Left hindlimb (tissue), 1 donor: ENCODE measurements at regions not wholly inside any gene's neighbourhood (a gene's known extent, or its start where the extent isn't known, plus 50 kb on each side); places are given as distances from the start of the nearest gene placed in this dataset.

ENCODE experiments used
- DNase-seq: peaks from one replicate; pipeline ENCODE4 v3.0.0-alpha.2; 2018

DNA sequence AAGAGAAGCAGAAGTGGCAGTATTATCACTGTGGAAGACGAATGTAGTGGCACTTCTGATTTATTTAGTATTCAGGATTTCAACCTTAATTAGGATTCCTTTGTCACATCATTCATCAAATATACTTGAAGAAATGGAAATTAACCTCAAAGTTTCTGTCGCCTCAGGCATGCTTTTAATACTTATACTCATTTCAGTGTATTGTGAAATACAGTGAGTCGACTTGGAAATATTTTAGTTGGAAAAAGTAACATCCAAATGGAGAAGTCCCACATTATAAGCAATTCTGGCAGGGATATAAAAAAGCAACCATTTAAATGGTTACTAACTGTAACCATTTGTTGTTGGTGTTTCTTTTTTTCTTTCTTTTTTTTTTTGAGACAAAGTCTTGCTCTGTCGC is 648.8 kb downstream of the ARL4A start:
- DNase-seq, result no peak

GRCh38 chr7:13352677-13353076 is 636.8 kb downstream of the ETV1 start:
- DNase-seq, result no peak

DNA sequence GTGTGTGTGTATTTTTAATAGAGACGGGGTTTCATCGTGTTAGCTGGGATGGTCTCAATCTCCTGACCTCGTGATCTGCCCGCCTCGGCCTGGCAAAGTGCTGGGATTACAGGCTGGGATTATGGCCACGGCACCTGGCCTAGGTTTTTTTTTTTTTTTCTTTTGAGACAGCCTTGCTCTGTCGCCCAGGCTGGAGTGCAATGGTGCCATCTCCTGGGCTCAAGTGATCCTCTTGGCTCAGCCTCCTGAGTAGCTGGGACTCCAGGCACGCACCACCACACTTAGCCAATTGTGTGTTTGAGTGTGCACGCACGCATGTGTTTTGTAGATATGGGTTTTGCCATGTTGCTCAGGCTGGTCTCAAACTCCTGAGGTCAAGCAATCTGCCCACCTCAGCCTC is 629.8 kb downstream of the ETV1 start:
- DNase-seq, result no peak

GRCh38 chr7:13386741-13387140 is 602.7 kb downstream of the ETV1 start:
- DNase-seq, result no peak

GRCh38 chr7:13407911-13408310 is 581.6 kb downstream of the ETV1 start:
- no peak for DNase-seq

- DNase-seq, result no peak
Observed at GRCh38 chr7:13411151-13411550, 578.3 kb downstream of the ETV1 start.

DNA sequence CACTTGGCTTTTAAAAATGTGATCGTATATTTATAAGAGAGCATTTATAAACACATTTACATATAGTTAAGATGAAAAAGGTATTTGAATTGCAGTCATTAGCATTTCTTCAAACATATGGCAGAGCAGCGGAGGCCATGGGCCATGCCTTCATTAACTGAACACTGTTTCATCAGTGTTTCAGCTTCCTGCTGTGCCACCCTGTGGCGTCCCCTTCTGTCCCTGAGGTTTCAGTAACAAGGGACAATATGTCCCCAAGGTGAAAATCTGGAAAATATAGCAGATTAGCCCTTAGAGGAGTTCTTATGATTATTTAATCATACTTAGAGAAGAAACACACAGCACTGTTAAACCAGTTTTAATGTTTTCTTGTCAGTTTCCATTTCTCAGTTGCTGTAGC is 577.8 kb downstream of the ETV1 start:
- no peak for DNase-seq

GRCh38 chr7:13414181-13414580 is 575.3 kb downstream of the ETV1 start:
- no peak for DNase-seq

DNA sequence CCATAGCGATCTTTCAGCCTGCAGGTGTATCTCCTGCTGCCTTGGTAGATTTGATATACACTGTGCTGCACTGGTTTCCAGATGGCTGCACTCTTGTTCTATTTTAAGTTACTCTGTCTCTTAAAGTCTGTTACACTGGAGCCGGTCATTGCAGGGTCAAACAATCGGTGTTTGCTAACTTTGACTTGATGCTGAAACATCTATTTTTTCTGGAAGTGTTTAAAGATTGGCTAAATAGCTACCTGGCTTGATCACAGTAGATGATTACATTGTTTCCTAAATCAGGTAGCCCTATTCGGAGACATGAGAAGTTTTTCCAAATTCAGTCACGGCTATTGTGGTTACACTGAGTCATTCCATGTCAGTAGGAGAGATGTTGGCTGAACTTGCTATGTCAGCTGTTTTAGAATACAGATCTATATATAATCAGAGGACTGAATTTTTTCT is 574.8 kb downstream of the ETV1 start:
- no peak for DNase-seq

DNA sequence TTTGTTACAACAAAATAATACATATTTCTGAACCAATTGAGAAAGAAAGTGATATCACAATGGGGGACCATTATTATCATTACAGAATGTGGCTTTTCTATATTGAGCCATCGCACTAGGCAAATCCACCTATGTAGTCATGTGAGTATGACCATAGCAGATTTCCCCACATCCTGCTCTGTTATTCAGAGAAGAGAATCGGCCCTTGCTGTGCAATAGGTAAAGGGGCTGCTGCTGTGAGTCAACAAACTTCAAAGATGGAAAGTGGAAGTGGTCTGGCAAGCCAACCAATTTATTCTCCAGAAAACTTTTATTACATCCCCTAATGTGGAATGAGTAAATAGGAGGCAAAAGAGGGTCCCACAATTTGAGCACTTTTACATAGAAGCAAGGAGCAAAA is 573.4 kb downstream of the ETV1 start:
- DNase-seq, result no peak

- no peak for DNase-seq
Observed at GRCh38 chr7:13416544-13416943, 572.9 kb downstream of the ETV1 start.

DNA sequence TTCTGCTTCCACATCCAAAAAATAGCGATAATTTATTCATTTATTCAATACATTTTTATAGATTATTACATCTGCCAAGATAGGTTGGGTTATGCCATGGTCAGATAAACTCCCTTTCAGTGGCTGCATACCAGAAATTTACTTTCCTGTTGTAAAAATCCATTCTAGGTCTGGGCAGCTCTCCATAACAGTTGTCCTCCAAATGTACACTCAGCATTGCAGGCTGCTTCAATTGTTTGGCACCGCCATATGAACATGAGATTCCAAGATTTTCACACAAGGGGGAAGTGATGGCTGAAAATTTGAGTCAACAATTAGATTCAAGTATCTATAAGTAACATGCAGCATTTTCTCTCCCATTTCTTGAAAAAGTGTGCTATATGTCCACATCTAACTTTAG is 568.7 kb downstream of the ETV1 start:
- DNase-seq, result no peak

GRCh38 chr7:13421776-13422175 is 567.7 kb downstream of the ETV1 start:
- DNase-seq, result no peak

DNA sequence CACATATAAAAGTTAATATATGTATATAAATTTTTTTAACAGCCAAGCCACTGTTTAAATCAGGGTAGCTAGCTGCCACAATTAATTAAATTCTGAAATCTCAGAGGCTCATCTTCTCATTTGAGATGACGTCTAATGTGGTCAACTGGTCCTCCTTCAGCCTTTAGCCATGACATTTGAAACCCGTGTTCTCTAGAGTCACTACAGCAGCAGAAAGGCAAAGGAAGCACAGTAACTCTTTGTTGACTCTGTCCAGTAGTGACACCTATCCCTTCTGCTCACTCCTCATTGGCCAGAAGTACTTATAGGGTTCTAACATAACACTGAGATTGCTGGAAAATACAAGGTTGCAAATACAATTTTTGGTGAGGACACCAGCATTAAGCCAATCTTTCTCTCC is 555.5 kb downstream of the ETV1 start:
- DNase-seq, result no peak

GRCh38 chr7:13442226-13442625 is 547.2 kb downstream of the ETV1 start:
- DNase-seq, result no peak

DNA sequence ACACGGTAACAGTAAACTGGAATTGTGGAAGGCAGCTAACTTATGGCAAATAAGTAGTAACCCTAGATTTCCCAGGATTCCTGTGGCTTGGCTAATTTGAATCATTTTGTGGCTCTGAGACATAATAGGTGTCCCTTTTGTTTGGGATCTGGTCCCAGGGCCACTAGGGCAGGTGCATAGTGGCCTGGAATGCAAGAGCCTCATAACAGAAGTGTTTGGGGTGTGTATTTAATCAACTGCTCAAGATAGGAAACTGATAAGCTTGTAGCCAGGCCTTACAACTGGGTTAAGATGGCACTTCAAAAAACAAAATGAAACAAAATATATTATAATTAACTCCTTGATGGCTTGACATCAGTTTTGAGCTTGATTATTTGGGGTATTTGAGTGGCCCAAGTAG is 541.8 kb downstream of the ETV1 start:
- no peak for DNase-seq

GRCh38 chr7:13448243-13448642 is 541.2 kb downstream of the ETV1 start:
- no peak for DNase-seq

- DNase-seq, result no peak
Observed at GRCh38 chr7:13449460-13449859, 540.0 kb downstream of the ETV1 start.

- DNase-seq, result no peak
Observed at GRCh38 chr7:13454916-13455592, 534.4 kb downstream of the ETV1 start.

- DNase-seq, result peak; percentile 24
Observed at GRCh38 chr7:13457790-13458189, 531.7 kb downstream of the ETV1 start.

DNA sequence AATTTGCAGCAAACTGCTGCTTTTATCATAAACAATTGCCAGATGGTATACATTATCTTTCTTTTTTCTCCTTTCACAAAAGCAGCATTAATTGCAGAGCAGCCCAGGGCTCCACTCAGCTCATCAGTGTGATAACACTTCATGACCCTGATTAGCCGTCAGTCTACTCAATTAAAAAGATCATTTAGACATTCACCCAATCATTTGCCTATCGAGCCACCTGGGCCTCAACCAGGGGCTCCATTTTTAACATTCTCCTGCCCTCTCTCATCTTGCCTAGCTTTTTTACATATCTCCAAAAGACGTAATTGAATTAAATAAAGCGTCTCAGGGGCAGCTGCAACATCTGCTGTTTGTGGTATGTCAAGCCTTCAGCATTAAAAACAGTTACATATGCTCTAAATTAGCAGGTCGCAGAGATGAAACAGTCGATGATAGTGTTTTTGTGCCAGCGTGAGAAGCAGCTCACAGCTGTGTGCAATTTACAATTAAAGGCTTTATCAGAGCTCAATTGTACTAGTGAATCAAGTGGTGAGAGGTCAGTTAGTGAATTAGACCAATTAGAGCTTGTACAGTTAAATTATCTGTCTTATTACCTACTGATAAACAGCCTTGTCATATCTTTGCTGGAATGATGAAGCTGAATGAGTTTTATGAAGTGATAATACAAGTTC is 522.5 kb downstream of the ETV1 start:
- no peak for DNase-seq

- DNase-seq, result no peak
Observed at GRCh38 chr7:13476881-13477444, 512.5 kb downstream of the ETV1 start.

DNA sequence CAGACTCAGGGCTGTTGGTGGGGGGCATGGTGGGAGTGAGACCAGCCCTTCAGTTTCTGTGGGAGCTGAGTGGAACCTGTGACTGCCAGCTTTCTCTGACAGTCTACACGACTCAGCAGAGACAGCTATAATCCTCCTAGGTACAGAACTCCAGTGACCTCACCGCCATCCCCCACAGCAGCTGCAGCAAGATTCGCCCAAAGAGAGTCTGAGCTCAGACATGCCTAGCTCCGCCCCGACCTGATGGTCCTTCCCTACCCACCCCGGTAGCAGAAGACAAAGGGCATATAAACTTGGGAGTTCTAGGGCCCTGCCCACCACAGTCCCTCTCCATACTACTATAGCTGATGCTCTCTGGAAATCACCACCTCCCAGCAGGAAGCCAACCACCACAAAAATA is 500.1 kb downstream of the ETV1 start:
- no peak for DNase-seq

DNA sequence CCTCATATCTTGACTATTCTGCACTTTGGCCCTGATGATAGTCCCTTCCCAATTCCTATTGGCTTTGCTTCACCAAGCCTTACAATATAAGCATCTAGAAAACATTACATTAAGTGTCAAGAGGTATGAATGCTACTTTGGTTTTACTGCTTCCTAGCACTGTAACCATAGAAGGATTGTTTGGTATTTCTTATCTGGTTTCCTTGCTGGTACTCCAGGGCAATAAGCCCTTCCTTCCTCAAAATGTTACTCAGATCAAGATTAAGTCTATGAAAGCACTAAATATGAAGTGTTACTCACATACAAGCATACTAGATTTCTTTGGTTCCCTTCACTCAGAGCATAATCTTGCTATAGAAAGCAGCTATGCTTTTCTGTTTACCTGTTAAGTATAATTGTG is 492.5 kb downstream of the ETV1 start:
- DNase-seq, result no peak

DNA sequence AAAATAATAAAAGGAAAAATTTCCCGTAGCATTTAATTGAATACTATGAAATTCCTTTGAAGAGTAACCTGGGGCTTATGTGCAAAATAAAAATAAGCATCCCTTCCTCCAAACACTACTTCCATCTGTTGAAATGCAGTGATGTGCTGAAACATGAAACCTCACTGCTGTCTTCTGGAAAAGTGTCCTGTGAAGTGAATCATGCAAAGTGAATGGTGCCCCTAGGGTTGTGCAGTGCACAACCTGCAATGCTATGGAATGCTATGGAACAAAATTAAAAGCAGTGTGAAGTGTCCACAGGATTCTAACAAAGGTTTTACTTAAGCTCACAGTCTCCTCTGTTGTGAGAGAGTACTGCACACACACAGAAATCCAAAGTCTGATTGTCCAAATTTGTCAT is 480.9 kb downstream of the ETV1 start:
- no peak for DNase-seq
